Ascending aorta (tissue), 2 donors: ENCODE measurements at regions not wholly inside any gene's neighbourhood (a gene's known extent, or its start where the extent isn't known, plus 50 kb on each side); places are given as distances from the start of the nearest gene placed in this dataset.

Source experiments
- DNase-seq, 2 donors: peaks; one replicate each; pipeline ENCODE4 v3.0.0-alpha.2; 2019; ENCODE audit warnings: low spot score in 2 of 2
- H3K27ac ChIP-seq, 2 donors: fragments of 200-600 bp; sonication (generic); one replicate each; pipeline ENCODE4 v1.5.1; 2016 to 2017; ENCODE audit warnings: mild to moderate bottlenecking in 1 of 2
- H3K27me3 ChIP-seq: fragments of 200-600 bp; sonication (generic); one replicate; pipeline ENCODE4 v1.5.1; 2017
- H3K36me3 ChIP-seq, 2 donors: fragments of 200-600 bp; sonication (generic); one replicate each; pipeline ENCODE4 v1.5.1; 2016
- H3K4me1 ChIP-seq, 2 donors: fragments of 200-600 bp; sonication (generic); one replicate each; pipeline ENCODE4 v1.5.1; 2016 to 2017; ENCODE audit warnings: mild to moderate bottlenecking in 1 of 2
- H3K4me3 ChIP-seq, 2 donors: fragments of 200-600 bp; sonication (generic); one replicate each; pipeline ENCODE4 v1.5.1; 2016 to 2017; ENCODE audit warnings: mild to moderate bottlenecking in 1 of 2
- H3K9me3 ChIP-seq, 2 donors: fragments of 200-600 bp; sonication (generic); one replicate each; pipeline ENCODE4 v1.5.1; 2016
- intact Hi-C: fragments of 100-400 bp; cut with DNase I; formaldehyde crosslinking; loops from one replicate; pipeline ENCODE4 v1.15.1; 2023
- TF ChIP-seq, protein P1 (sequence below), 3 experiments: fragments of 200-600 bp in 2 of 3; fragments of 450-650 bp in 1 of 3; sonication (generic) in 2 of 3; IDR thresholded peaks; one replicate each; pipeline ENCODE4 v1.5.1; 2016 to 2019; ENCODE audit warnings: antibody characterized with exemption in 3 of 3, mild to moderate bottlenecking in 1 of 3, moderate library complexity in 1 of 3

DNA sequence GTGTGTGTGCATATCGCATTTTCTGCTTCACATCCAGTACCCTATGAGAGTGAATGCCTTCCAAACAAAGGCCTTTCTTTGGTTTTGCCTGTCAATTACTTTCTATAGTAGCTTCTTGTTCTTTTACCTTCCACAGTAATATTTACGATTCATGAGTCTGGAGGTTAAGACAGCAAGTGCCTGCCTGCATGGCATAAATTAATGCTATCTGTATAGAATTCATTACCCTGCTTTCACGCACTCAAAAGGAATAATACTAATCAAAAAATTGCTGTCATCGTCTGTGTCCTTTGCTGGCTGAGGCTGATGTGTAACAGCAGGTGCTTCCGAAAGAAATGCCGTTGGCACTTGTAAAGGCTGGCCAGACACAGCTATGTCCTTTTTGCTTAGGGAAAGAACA, 1304.4 kb upstream of the CDH6 start:
- no peak overlapping the region for H3K4me3 ChIP-seq
- intact Hi-C loops, result no loop called here
- TF ChIP-seq, protein P1, sequence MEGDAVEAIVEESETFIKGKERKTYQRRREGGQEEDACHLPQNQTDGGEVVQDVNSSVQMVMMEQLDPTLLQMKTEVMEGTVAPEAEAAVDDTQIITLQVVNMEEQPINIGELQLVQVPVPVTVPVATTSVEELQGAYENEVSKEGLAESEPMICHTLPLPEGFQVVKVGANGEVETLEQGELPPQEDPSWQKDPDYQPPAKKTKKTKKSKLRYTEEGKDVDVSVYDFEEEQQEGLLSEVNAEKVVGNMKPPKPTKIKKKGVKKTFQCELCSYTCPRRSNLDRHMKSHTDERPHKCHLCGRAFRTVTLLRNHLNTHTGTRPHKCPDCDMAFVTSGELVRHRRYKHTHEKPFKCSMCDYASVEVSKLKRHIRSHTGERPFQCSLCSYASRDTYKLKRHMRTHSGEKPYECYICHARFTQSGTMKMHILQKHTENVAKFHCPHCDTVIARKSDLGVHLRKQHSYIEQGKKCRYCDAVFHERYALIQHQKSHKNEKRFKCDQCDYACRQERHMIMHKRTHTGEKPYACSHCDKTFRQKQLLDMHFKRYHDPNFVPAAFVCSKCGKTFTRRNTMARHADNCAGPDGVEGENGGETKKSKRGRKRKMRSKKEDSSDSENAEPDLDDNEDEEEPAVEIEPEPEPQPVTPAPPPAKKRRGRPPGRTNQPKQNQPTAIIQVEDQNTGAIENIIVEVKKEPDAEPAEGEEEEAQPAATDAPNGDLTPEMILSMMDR (IDR thresholded peaks at IDR 0.05), result no peak
- no peaks in the 10 kb centered on the region for H3K9me3 ChIP-seq
- no peaks in the 10 kb centered on the region for H3K27me3 ChIP-seq
- no peak for DNase-seq
- no peaks in the 10 kb centered on the region for H3K4me1 ChIP-seq
- H3K27ac ChIP-seq, result no peak overlapping the region
- H3K36me3 ChIP-seq, result no peaks in the 10 kb centered on the region

DNA sequence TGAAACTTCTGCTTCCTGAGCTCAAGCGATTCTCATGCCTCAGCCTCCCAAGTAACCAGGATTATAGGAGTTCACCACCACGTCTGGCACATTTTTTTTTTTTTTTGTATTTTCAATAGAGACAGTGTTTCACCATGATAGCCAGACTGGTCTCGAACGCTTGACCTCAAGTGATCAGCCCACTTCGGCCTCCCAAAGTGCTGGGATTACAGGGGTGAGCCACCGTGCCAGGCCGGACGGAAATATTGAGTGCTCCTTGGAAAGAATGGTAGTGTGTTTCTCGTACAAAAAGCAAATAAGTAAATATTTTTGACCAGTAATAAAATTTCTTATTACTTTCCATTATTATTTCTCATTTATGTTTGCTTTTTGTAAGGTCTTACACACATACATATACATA, 1307.9 kb upstream of the CDH6 start:
- no peak overlapping the region for H3K27ac ChIP-seq
- H3K36me3 ChIP-seq, result no peaks in the 10 kb centered on the region
- intact Hi-C loops, result no loop called here
- no peaks in the 10 kb centered on the region for H3K27me3 ChIP-seq
- H3K9me3 ChIP-seq, result no peaks in the 10 kb centered on the region
- TF ChIP-seq, protein P1 (IDR thresholded peaks at IDR 0.05), result no peak
- no peak overlapping the region for H3K4me3 ChIP-seq
- DNase-seq, result no peak
- H3K4me1 ChIP-seq, result no peaks in the 10 kb centered on the region

DNA sequence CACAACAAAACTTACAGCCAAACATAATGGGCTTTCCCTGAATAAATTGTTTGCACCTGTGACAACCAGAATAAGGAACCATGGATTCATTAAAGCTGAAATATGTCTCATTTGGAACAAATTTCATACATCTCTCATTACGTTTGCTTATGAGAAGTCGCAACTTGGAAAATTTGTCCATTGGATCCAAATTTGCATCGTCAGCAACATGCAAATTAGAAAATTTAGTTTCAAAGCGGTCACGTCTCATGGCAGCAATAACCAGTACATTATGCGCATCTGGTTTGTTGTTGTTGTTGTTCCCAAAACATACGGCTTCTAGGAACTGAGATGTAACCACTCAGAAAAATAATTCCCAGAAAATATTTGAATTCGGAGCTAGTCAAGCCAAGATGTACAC, 1311.5 kb upstream of the CDH6 start:
- H3K27ac ChIP-seq, result no peak overlapping the region
- TF ChIP-seq, protein P1 (IDR thresholded peaks at IDR 0.05), result no peak
- H3K4me1 ChIP-seq, result no peaks in the 10 kb centered on the region
- H3K36me3 ChIP-seq, result no peaks in the 10 kb centered on the region
- no peaks in the 10 kb centered on the region for H3K27me3 ChIP-seq
- H3K9me3 ChIP-seq, result no peaks in the 10 kb centered on the region
- no peak overlapping the region for H3K4me3 ChIP-seq
- no peak for DNase-seq
- intact Hi-C loops, result no loop called here

DNA sequence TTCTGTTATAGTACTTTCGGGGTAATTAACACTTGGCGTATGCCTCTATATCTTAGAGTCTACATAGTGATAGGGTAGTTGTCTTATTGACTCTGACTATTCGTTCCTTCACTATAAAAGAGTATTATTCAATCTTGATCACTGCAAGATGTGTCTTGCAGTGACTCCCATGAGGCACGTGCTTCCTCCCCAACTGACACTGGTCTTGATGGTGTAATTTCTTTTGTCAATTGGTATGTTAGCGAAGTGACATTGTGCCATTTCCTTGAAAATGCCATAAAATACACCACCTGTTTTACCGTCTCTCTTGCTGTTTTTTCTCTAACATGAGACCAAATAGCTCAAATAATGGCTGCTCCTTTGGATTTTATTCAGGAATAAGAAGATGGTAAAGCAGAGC, 1314.1 kb upstream of the CDH6 start:
- TF ChIP-seq, protein P1 (IDR thresholded peaks at IDR 0.05), result no peak
- Histone ChIP-seq H3K9me3 (no peaks in the 10 kb centered on the region), H3K27me3 (no peaks in the 10 kb centered on the region), H3K4me1 (no peaks in the 10 kb centered on the region), H3K36me3 (no peaks in the 10 kb centered on the region), H3K27ac (no peak overlapping the region), H3K4me3 (no peak overlapping the region)
- intact Hi-C loops, result no loop called here
- DNase-seq, result no peak

DNA sequence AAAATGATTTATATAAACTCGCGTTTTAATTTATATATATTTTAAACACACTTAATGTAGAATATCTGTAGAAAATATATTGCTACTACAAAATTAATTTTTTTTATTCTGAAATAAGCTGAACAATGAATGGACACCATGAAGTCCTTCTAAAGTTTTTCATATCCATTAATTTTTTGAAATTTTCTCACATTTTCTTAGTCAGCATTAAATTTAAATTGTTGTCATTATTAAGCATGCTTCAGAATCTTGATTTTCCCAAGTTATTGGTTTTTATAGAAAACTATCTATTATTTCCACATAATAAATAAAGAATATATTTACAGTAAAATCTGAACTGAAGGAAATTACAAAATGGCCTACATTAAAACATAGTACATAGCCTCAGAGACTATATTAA, 1314.9 kb upstream of the CDH6 start:
- no peak for DNase-seq
- Histone ChIP-seq H3K4me1 (no peaks in the 10 kb centered on the region), H3K27ac (no peak overlapping the region), H3K4me3 (no peak overlapping the region), H3K27me3 (no peaks in the 10 kb centered on the region), H3K9me3 (no peaks in the 10 kb centered on the region), H3K36me3 (no peaks in the 10 kb centered on the region)
- intact Hi-C loops, result no loop called here
- TF ChIP-seq, protein P1 (IDR thresholded peaks at IDR 0.05), result no peak

DNA sequence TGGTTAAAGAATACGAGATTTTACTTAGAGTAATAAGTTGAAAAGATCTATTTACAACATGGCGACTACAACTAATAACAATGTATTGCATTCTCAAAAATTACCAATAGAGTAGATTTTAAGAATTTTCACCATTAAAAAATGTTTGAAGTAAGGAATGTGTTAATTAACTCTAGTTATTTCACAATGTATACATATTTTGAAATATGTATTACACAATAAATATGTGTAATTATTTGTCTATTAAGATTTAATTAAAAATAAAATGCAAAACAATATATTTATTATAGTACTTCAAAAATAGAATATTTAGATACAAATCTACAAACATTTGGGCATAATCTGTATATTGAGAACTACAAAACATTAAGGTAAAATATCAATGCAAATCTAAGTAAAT, 1326.3 kb upstream of the CDH6 start:
- no peaks in the 10 kb centered on the region for H3K4me1 ChIP-seq
- intact Hi-C loops, result no loop called here
- no peaks in the 10 kb centered on the region for H3K9me3 ChIP-seq
- H3K27me3 ChIP-seq, result no peaks in the 10 kb centered on the region
- no peak overlapping the region for H3K27ac ChIP-seq
- no peak for DNase-seq
- H3K4me3 ChIP-seq, result no peak overlapping the region
- TF ChIP-seq, protein P1 (IDR thresholded peaks at IDR 0.05), result no peak
- H3K36me3 ChIP-seq, result no peaks in the 10 kb centered on the region
